Kidney tubule cell (primary cell): ENCODE measurements at regions not wholly inside any gene's neighbourhood (a gene's known extent, or its start where the extent isn't known, plus 50 kb on each side); places are given as distances from the start of the nearest gene placed in this dataset.
A peak's percentile ranks its signal among the peaks of the same experiment; 100 is the strongest.

Source experiments
- DNase-seq: peaks from one replicate; pipeline ENCODE4 v3.0.0-alpha.2; 2018; ENCODE audit warnings: low spot score

DNA sequence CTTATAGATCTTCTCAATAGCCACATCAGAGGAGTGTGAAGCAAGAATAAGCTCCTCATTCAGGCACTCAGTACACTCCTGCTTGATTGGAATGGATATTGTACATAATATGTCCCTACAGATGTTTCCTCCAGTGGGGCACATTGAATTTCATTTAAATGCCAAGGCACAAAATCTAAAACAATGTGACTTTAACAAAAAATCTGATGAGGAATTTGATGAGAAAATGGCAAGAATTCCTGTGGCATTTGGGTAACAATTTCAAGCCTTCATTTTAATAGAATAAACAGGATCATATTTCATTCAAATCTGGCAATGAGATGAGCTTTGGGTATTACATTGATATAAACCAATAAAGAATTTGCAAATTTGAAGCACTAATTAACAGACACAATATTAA is 307.7 kb upstream of the PKN2 start:
- DNase-seq: no peak

DNA sequence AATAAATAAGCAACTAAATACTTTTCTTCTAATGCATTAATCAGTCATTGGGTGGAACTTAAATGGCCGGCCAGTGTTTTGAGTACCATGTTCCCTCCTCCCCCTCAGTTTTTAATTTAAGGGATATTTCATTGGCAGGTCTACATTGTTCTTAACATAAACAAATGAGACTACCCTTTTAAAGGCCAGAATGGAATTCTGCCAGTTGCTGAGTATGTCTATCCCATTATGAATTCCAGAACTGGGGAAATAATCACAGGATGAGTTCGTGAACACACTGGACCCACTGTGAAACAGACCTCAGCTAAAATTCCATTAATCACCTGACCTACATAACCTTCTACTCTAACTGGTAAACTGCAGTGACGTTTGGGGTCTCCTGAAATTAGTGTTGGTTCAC is 305.5 kb upstream of the PKN2 start:
- no peak for DNase-seq

DNA sequence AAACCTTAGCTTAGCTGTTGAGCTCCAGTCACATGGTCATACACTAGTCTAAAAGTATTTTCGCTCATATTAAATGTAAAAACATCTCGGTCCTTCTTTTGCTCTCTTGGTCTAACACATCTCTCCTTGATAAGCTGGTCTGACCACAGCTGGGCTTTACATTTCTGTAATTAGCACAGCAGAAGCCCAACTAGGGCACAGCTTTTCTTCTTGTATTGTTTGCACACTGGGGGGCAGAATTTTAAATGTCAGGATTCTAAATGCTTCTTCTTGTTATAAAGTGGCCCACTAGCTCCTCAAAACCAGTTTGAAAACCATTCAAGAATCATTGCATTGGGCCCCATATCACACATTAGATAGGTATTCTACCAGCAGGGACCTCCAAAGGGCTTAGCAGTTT is 289.1 kb upstream of the PKN2 start:
- DNase-seq: no peak

DNA sequence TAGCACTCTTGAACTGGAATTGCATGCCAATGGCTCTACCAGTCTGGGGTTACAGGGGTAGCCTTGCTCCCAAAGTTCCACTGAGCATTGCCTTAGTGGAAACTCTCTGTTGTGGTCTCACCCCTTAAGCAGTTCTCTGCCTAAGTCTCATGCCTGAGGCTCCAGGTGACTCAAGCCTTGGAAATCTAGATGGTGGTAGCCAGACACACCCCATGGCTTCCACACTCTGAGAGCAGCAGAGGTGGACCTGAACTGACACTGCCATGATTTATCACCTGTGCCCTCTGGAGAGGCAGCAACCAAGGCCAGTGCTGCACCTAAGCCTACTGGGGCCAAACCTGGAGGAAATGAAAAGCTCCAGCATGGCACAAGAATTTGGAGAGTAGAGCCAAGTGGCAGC is 285.7 kb upstream of the PKN2 start:
- DNase-seq: peak; percentile 70

DNA sequence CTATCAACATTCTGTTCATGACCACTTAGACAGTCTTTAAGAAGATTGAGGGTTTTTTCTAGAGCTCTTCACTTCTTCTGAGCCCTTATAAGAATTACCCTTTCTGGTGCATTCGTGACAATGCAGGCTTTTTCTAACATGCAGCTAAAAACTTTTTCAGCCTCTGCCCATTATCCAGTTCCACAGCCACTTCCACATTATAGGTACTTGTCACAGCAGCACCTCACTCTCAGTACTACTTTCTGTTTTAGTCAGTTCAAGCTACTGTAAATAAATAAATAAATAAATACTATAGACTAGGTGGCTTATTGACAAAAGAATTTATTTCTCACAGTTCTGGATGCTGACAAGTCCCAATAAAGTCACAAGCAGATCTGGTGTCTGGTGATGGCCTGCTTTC is 284.4 kb upstream of the PKN2 start:
- DNase-seq: no peak

DNA sequence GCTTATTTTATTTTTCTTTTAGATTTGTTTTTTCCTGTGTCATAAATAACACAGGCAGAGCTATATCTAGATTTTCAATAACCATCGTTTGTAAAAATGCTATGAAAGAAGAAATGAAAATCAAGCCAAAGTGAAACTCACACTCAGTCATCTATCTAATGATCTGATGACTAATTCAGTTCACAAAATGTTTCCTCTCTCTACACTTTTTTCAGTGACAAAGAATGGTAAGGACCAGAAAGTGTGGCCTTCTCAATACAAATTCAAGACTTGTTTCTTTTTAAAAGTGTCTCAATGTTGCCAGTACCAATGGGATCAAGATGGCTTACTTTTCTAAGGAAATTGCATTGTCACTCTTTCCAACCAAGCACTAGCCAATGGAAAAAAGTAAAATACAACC is 282.8 kb upstream of the PKN2 start:
- DNase-seq: no peak

DNA sequence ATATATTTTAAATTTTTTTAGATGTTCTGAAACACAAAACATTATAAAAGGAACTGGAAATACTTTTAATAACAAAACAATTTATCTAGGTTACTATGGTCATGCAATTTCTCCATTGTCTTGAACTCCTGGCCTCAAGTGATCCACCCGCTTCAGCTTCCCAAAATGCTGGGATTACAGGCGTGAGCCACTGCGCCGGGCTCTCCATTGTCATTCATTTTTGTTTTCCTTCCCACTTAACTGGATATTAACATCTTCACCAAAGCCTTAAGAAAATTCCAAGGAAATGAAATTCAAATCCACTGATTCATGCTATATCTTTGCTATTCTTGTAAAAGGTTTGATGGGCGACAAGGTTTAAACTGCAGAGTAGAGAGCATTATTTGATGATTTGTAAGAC is 279.5 kb upstream of the PKN2 start:
- no peak for DNase-seq

DNA sequence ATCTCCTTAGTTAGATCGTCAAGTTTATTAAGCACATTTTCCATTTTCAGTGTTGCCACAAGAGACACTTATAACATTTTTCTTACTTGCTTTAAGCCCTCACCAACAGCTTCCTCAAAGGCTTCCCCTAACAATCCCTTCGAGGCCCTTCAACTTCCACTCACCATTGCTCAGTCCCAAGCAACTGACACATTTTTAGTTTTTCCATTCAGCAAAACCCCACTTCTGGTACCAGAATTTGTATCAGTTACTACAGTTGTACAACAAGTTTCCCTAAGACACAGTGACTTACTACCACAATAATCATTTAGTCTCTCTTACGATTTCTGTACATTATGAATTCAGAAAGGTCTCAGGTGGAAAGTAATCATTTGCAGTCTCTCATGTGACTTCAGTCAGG is 276.8 kb upstream of the PKN2 start:
- no peak for DNase-seq

DNA sequence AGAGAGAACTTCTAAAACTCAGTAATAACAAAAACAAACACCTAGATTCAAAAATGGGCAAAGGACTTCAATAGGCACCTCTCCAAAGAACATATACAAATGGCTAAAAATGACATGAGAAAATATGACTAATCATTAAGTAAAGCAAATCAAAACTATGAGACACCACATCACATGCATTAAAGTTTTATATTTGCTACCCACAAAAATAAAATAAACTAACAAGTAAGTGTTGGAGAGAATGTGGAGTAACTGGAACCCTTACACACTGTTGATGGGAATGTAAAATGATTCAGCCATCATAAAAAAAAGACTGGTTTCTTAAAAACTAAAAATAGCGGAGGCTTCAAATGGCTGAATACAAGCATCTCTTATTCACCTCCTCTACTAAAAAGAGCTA is 262.1 kb upstream of the PKN2 start:
- DNase-seq: no peak

DNA sequence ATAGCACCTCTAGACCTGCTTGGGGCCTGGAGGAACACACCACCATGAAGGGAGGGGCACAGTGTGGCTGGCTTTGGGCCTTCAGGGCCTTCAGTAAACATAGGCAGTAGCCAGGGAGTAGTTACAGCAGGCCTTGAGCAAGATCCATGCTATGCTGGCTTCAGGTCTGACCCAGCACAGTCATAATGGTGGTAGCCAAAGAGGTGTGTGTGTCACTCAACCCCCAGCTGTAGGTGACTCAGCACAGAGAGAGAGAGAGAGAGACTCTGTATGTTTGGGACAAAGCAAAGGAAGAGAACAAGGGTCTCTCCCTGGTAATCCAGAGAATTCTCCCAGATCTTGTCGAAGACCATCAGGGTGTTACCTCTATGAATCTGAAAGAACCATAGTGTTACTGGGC is 250.5 kb upstream of the PKN2 start:
- peak; percentile 58 for DNase-seq

DNA sequence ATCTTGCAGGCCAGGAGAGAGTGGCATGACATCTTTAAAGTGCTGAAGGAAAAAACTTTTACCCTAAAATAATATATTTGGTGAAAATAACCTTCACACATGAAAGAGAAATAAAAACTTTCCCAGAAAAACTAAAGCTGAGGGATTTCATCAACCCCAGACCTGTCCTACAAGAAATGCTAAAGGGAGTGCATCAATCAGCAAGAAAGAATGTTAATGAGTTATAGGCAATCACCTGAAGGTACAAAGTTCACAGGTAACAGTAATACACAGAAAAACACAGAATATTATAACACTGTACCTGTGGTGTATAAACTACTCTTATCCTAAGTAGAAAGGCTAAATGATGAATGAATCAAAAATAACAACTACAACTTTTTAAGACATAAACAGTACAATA is 249.2 kb upstream of the PKN2 start:
- no peak for DNase-seq

DNA sequence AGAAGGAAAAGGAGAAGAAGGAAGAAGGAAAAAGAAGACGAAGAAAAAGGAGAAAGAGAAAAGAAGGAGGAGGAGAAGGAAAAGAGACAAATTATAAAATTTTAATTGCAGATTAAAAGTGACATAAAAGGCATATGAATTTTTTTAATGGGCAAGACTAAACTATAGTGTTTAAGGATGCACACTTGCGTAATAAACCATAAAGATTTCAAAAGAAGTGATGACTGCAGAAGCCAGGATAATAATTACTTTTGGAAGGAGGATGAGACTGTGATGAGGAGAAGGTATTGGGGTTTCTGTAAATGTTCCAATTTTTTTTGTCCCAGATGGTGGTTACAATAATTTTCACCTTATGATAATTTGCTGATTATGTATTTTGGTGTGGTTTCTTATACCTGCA is 243.1 kb upstream of the PKN2 start:
- DNase-seq: no peak

DNA sequence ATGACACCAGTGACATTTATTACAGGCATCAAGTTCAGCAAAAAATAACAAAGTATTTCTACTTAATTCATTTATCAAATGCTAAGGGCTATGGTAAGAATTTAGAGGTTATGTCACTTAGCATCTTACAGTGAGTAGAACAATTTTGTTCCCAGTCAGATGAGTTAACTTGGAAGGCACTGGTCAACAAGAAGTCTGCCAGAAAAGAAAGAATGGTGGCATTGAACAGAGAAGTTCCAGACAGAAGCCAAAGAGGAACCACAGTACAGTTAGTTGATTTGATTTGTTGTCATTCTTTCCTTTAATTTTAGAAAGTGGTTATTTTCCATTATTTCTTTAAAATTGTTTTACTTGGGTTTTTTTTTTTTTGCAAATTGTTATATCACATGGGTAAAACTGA is 232.2 kb upstream of the PKN2 start:
- no peak for DNase-seq

DNA sequence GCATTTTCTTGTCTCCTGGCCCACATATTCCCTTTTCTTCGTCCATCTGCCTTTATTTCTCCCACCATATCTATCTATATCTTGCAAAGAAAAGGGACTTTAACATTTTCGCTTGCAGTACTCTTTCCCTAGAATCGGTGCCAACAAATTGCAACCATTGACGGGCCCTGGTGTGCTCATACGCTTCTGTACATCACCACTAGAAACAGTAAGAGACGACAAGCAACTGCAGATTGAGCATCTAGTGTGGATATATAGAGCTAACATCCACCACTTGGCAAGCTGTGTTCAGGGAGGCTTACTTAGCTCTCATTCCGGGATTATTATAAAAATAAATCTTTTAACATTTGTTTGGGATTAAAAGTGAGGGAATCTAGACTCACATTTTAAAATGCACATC is 230.8 kb upstream of the PKN2 start:
- no peak for DNase-seq

DNA sequence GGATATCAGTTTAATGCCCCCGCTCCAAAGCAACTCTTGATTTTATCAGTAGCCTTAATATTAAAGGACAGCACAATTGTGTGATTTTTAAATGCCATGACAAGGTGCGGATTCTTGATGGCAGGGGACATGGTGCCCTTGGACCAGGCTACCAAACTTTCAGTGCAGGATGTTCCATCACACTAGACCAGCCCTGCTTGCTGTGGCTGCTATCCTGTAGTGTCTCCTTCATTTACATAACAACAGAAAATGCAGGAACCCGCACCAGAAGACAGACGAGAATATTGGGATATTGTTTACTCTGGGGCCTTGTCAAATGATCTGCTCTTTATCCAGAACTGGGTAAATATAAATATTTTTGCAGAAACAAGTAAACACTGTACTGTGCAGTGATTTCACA is 229.3 kb upstream of the PKN2 start:
- no peak for DNase-seq

DNA sequence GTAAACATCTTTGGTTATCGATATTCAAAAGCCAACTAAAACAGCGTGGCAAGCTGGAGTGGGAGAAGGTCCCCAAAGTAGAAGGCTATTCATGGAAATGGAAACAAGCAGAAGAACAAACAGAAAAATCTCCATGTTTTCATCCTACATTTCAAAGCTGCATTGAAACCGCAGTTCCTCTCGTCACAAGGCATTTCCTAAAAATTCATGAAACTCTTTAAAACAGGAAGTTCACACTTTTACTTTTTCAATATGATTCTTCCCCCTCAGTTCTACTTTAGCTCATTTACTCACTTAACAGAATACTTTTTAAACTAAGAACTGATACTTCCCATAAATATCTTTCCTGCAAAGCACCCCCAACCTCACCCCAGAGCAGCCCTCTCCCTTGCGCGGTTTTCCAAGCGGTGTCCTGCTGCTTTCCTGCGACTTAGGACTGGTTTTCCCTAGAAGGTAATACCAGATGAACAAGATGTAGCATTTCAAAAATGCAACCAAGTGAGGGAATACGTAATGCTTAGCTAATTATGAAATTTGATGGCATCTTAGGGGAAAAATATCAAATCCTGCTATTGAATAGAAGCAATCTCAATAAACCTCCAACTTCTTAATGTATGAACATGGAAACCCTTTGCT is 228.3 kb upstream of the PKN2 start:
- DNase-seq: no peak

DNA sequence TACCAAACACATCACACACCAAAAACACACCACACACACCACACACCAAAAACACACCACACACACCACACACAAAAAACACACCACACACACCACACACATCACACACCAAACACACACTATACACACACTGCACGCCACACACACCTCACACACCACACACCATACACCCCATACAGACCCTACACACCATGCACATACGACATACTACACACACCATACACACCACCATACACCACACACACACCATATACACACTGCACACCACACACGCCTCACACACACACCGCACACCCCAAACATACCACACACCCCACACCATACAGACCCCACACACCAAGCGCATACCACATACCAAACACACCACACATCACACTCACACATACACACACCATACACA is 226.9 kb upstream of the PKN2 start:
- no peak for DNase-seq

DNA sequence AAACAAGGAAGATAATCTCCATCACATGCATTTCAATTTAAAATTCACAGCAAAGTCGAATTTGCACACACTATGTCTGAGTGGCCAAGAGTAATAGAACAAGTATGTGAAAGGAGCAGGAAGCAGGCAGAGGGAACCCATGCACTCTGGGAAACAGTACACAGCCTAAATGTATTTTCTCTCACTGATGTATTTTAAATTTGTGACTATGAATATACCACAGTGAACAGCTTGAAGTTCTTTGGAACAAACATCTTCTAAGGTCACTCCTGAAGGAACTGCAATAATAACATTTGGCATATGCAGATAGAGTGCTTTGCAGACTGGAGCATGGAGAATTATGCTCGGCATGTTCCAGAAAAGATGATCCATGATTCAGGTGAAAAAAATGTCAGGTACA is 223.1 kb upstream of the PKN2 start:
- no peak for DNase-seq

DNA sequence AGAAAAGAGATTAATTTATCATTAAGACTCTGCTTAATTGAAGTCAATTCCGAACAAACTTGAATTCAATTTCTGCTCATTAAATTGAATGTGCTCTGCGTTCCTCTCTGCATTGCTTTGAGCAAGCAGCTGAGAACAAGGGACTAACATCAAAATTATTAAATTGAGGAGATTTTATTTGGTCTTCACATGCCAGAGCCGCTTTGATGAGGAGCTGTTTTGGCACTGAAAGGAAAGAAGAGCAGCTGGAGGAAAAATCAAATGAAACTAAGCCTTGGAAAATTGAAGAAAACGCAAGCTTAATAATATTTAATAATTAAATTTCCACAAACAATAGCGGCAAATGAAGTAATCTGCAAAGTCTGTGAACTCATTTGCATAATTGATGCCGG is 222.0 kb upstream of the PKN2 start:
- no peak for DNase-seq

DNA sequence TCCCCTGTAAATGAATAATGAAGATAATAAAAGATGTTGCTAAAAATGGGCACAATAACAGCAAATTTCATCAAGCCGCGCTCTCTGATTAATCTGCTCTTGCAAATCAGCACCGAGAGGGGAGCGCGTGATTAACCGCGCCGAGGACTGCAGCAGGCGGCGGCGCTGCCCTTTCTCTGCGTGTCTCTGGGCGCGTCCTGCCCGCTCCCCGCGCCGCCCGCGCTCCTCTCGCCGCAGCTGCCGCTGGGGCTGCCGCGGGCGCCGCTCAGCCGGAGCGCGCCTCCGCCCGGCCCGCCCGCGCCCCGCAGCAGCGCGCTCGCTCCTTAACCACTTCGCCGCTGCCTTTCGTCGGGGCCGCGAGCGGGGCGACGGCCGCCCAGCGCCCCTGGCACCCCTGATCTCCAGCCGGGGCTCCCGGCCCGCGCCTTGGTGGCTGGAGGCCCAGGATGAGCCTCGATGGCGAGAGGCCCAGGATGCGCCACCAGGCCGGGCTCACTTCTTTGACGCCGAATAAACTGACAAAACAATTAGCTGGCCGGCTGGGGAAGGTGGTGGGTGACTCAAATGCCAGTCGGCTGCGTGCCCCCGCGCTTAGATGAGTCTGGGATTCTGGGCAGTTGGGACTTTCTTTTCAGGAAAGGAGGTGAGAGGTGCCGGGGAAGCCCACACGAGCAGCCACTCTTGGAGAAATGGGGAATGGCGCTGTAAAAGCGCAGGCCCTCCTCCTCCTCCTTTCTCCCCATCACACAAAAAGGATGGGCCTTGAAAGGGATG is 221.4 kb upstream of the PKN2 start:
- peak; percentile 22 for DNase-seq

DNA sequence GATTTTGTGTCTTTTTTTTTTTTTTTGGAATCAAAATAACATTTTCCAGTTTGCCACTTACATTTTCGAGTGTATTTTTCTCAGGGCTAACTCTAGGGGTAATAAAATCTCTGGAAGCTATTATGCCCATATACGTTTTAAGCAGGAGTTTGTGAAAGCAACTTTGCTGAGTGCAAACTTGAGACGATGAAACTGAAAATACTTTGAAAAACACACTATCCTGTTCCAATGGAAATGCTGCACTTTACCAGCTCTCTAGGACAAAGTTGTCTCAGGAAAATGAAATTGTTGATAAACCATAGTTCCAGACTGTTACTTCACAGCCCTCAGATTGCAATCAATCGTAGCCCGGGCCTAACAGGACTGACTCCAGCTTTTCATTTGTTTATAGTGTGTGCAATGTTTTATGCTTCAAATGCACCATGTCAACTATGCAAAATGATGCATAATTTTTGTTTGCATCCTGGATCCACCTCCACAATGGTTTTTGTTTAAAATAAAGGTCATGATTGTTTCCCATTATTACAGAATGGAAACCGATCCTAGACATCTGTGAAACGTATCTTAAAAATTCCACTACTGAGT is 220.6 kb upstream of the PKN2 start:
- DNase-seq: no peak

DNA sequence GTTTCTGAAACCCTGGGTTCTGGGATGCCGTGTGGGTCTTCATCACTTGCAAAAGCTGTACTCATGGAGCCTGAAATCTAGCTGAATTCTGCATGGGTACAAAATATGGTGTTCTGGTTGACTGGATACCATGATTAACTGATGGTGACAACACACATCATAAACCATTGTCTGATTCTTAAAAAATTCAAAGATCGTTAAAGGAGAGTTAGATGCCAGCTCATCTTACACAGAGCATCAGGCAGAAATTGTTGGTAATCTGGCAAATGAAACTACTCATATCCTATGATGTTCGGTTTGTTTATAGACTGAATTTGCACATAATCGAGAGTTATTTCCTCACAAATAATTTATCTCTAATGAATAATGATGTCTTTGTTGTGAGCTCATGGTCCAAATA is 218.1 kb upstream of the PKN2 start:
- DNase-seq: peak; percentile 1

DNA sequence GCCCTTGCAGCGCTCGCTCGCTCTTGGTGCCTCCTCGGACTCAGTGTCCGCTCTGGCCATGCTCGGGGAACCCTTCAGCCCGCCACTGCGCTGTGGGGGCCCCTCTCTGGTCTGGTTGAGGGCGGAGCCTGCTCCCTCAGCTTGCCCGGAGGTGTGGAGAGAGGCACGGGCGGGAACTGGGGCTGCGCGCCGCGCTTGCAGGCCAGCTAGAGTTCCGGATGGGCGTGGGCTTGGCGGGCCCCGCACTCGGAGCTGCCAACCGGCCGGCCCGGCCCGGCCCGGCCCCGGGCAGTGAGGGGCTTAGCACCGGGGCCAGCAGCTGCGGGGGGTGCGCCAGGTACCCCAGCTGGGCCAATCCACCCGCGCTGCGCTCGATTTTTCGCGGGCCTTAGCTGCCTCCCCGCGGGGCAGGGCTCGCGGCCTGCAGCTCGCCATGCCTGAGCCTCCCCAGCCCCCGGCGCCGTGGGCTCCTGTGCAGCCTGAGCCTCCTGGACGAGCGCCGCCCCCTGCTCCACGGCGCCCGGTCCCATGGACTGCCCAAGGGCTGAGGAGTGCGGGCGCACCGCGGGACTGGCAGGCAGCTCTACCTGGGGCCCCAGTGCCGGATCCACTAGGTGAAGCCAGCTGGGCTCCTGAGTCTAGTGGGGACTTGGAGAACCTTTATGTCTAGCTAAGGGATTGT is 217.0 kb upstream of the PKN2 start:
- no peak for DNase-seq
